Left cardiac atrium (tissue), 4 donors: ENCODE measurements at regions not wholly inside any gene's neighbourhood (a gene's known extent, or its start where the extent isn't known, plus 50 kb on each side); places are given as distances from the start of the nearest gene placed in this dataset.
"Not testable (repeated sequence)": the region's sequence is repeated elsewhere in the genome, so short reads cannot be mapped to it uniquely, and the experiment has no call there.

Experiments
- ATAC-seq, 2 donors: fragments of 200-7000 bp; cut with Tn5 transposase; one replicate each; pipeline ENCODE4 v1.9.1; 2020; ENCODE audit warnings: mild to moderate bottlenecking in 2 of 2, moderate library complexity in 2 of 2
- DNase-seq: peaks from one replicate; pipeline ENCODE4 v3.0.0-alpha.2; 2020
- intact Hi-C, 2 donors: fragments of 100-400 bp; cut with DNase I; formaldehyde crosslinking; loops; one replicate each; pipeline versions ENCODE4 v1.14.1 to v1.15.1; 2022 to 2023
- donor health status: DM: no; HTN: yes; CAD: no.
- donor health status: DM: no; HTN: yes; CAD: no; lungs with severe emphysema.
- donor health status: DM: yes; HTN: yes; CAD: no.
- donor health status: Dilated cardiomyopathy.

DNA sequence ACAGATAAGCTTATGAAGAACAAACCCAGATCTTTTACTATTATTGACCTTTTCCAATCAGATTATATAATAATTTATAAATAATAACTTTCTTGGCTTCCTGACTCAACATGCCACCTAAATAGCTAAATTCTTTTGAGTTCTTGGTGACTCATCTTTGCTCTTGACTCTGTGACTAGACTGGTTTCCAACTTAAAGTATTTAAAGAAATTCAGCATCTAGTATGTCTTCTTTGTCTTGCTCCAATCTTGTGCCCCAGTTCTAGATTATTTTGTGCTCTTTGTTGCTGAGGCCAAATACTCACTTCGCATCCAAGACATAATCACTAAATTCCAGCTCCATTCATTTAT, 483.2 kb upstream of the TBL1XR1 start:
- no peak for DNase-seq
- ATAC-seq: no peak
- intact Hi-C loops: no loop called here

DNA sequence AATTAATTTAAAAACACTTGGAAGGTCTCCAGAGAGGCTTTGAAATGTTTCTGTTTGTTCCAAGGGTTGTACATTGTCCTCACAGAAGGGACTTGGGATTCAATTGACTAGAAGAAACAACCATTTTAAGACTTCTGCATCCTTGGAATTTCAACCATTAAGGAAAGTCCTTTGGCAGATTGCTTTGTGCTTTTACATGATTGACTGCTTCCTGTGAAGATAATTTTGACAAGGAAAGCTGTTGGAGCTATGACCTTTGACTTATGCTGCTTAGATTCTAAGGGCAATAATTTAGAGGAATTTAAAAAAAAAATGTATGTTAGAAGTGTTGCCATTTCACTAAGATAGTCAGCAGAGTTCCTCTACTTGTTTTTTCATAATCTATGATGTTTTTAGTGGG, 483.9 kb upstream of the TBL1XR1 start:
- intact Hi-C loops: no loop called here
- DNase-seq (no peak), ATAC-seq (no peak)

- no peak for DNase-seq
- ATAC-seq: no peak
- intact Hi-C loops: no loop called here
Observed at GRCh38 chr3:177681852-177682251, 484.6 kb upstream of the TBL1XR1 start.

- intact Hi-C loops: no loop called here
- ATAC-seq (no peak), DNase-seq (no peak)
Observed at GRCh38 chr3:177683586-177683985, 486.3 kb upstream of the TBL1XR1 start.

GRCh38 chr3:177686671-177687070, 489.4 kb upstream of the TBL1XR1 start:
- no peak for ATAC-seq
- no peak for DNase-seq
- intact Hi-C loops: no loop called here

DNA sequence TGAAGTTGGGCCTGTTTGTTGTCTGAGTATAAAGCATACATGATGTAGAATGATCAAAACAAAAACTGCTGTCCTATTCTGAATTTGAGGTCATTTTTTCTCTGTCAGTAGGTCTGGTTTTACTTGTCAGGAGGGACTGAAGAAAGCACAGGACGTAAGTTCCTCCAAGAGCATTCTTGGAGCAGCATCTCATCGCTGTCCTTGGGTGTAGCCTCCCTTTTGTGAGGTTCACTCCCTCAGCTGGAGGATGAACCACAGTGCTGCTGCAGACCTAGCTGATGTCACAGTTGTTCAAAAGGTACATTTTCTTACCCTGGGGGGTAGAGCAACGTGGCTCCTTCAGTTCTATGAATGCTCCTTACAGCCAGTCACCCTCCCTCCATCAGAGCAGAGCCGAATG, 490.0 kb upstream of the TBL1XR1 start:
- DNase-seq: no peak
- intact Hi-C loops: no loop called here
- no peak for ATAC-seq

GRCh38 chr3:177688152-177688551, 490.9 kb upstream of the TBL1XR1 start:
- intact Hi-C loops: no loop called here
- DNase-seq (no peak), ATAC-seq (no peak)

DNA sequence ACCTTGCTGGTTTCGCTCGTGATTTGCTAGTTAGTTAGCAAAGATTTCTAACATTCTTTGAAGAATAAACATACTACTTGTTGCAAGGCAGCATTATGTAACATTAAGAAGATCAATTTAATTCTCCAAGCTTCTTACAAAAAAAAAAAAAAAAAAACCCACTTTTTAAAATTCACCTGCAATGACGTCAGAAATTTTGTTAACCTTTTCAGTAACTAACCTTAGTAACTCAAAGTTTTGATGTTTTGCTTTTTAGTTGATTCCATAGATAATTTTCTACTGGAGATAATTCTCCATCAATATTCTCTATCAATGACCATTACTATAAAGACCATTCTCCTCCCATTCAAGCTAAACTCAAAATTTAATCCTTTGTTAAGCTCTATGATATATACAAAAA, 491.8 kb upstream of the TBL1XR1 start:
- intact Hi-C loops: no loop called here
- ATAC-seq (no peak), DNase-seq (no peak)

DNA sequence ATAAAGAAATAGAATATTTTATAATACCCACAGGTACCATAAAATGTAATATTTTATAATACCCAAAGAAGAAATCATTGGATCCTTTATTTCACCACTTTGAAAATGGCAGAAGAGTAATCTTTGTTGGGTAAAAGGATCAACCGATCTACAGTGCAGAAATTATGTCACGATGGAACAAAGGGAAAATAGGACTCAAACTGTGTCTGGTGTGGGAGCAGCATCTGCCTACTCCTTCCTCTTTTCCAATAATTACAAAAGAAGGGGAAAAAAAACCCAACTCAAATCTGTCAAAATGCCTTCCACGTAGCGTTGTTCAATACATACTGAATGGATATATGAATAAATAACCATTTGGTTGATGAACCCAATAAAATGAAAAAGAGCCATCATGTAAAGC, 492.6 kb upstream of the TBL1XR1 start:
- no peak for DNase-seq
- intact Hi-C loops: no loop called here
- ATAC-seq: no peak

GRCh38 chr3:177690306-177690705, 493.0 kb upstream of the TBL1XR1 start:
- ATAC-seq (no peak), DNase-seq (no peak)
- intact Hi-C loops: no loop called here

DNA sequence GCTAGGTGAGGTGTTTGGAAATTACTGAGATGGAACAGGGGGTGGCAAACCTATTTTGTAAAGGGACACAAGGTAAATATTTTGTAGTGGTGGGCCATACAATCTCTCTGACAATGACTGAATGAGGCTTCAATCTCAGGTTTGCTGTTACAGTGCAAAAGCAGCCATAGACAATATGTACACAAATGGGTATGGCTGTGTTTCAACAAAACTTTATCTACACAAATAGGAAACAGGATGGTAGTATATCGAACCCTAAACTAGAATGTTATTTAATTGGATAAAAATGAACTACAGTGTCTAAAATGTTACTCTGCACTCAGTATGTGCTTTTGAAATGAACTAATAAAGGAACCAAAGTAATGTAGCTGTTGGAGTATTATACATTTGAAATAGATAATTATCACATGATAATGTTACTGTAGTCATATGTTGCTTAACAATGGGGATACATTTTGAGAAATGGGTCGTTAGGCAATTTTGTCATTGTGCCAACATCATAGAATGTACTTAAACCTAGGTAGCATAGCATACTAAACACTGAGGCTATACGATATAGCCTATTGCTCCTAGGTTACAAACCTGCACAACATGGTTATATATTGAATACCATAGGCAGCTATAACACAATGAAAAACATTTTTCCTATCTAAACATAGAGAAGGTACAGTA, 495.2 kb upstream of the TBL1XR1 start:
- intact Hi-C loops: no loop called here
- DNase-seq: no peak
- no peak for ATAC-seq

- no peak for ATAC-seq
- intact Hi-C loops: no loop called here
- no peak for DNase-seq
Observed at GRCh38 chr3:177693616-177694264, 496.5 kb upstream of the TBL1XR1 start.

DNA sequence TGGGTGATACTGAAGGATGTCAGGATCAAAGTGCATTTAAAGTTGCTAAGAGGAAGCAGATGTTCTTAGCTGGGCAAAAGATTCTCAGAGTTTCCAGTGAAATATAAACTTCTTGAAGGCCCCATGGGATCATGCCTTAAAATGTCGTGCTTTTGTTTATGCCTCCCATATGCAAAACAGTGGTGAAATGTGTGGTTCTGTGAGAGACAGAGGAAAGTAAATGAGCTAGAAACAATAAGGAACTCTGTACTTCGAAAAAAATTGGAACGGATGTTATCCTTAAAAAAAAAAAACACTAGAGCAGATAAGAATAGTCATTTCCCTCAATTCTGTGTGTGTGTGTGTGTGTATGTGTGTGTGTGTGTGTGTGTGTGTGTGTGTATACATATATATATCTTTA, 497.0 kb upstream of the TBL1XR1 start:
- ATAC-seq (no peak), DNase-seq (no peak)
- intact Hi-C loops: no loop called here

DNA sequence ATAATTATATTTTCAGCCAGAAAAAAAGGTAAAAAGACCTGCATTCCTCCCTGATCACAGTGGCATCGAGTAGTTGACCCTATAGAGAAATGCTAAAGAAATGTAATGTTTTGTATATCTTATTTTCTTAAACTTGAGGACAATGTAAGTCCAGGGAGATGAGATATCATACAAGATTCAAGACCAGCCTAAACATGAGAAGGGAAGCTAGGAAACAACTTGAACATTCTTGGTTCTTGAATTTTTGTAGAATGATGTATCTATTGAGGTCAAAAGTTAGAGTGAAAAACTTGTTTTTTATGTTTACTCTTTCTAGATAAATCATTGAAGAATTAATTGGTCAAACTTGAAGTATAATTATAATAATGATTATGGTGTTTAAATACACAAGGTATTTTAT, 497.7 kb upstream of the TBL1XR1 start:
- intact Hi-C loops: no loop called here
- no peak for ATAC-seq
- no peak for DNase-seq

GRCh38 chr3:177700117-177700516, 502.8 kb upstream of the TBL1XR1 start:
- intact Hi-C loops: no loop called here
- DNase-seq (no peak), ATAC-seq (no peak)

- intact Hi-C loops: no loop called here
- DNase-seq (no peak), ATAC-seq (no peak)
Observed at GRCh38 chr3:177703788-177704187, 506.5 kb upstream of the TBL1XR1 start.

GRCh38 chr3:177705976-177706823, 508.9 kb upstream of the TBL1XR1 start:
- intact Hi-C loops: no loop called here
- peak; percentile 72 for DNase-seq
- peak; percentile 95 for ATAC-seq

- ATAC-seq, intact Hi-C loops, DNase-seq: not testable (repeated sequence)
Observed at GRCh38 chr3:177709470-177709869, 512.2 kb upstream of the TBL1XR1 start.

GRCh38 chr3:177710506-177710905, 513.2 kb upstream of the TBL1XR1 start:
- intact Hi-C loops: no loop called here
- no peak for DNase-seq
- ATAC-seq: no peak

- ATAC-seq: no peak
- no peak for DNase-seq
- intact Hi-C loops: no loop called here
Observed at GRCh38 chr3:177711637-177712036, 514.4 kb upstream of the TBL1XR1 start.
